CD4-positive, alpha-beta T cell treated with Interleukin-4 for 1 hour (primary cell): ENCODE measurements at regions not wholly inside any gene's neighbourhood (a gene's known extent, or its start where the extent isn't known, plus 50 kb on each side); places are given as distances from the start of the nearest gene placed in this dataset.
A peak's percentile ranks its signal among the peaks of the same experiment; 100 is the strongest.
"Not testable (repeated sequence)": the region's sequence is repeated elsewhere in the genome, so short reads cannot be mapped to it uniquely, and the experiment has no call there.

ENCODE experiments used
- DNase-seq, 2 donors: peaks; one replicate each; pipeline ENCODE4 v3.0.0-alpha.2; 2020 to 2022

- DNase-seq, result no peak
Observed at GRCh38 chr4:3867403-3868100, 101.4 kb downstream of the ADRA2C start.

GRCh38 chr4:3868211-3869173 lies 102.3 kb downstream of the ADRA2C start:
- no peak for DNase-seq

DNA sequence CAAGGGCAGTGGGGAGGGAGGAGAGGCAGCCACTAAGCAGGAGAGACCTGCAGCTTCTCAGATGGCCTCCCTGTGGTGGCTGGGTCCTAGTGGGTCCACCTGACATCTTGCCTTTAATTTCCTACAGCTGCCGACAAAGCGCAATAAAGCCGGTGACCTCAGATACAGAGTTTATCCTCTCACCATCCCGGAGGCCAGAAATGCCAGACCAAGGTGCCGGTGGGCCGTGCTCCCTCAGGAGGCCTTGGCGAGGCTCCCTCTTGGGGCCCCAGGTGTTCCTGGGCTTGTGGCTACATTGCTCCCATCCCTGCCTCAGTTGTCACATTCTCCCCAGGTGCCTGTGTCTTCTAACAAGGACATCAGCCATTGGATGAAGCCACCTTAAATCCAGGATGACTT lies 103.0 kb downstream of the ADRA2C start:
- no peak for DNase-seq

GRCh38 chr4:3869661-3870566 lies 103.7 kb downstream of the ADRA2C start:
- DNase-seq, result no peak

GRCh38 chr4:3870567-3870962 lies 104.4 kb downstream of the ADRA2C start:
- no peak for DNase-seq

DNA sequence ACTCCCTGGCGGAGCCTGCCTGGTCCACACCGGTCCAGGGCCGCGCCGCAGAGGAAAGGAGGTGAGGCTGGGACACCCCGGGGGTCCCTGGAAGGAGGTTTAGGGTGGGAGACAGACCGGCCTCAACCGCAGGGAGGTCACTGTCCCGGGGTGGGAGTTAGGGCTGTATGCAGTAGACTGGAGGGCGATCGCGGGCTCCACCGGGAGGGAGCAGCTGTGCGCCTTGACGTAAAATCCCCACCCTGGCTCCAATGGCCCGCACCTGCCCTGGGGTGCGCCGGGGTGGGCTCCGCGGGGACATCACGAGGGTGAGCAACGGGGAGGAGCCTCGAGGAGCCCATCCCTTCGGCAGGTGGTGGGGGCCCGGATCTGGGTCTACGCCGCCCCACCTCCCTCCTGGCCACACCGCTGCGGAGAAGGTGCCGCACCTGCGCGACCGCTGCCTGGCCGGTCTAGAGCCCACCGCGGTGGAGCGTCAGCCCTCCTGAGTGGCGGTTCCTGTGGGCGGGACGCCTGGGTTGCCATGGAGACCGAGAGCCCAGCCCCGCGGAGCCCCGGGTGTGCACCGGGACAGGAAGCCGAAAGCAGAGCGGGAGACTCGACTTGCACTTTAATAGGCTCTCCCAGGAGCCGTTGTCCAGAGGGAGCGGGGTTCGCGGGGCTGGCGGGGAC lies 105.1 kb downstream of the ADRA2C start:
- peak in 1 of 2 donors; percentile 17 for DNase-seq

DNA sequence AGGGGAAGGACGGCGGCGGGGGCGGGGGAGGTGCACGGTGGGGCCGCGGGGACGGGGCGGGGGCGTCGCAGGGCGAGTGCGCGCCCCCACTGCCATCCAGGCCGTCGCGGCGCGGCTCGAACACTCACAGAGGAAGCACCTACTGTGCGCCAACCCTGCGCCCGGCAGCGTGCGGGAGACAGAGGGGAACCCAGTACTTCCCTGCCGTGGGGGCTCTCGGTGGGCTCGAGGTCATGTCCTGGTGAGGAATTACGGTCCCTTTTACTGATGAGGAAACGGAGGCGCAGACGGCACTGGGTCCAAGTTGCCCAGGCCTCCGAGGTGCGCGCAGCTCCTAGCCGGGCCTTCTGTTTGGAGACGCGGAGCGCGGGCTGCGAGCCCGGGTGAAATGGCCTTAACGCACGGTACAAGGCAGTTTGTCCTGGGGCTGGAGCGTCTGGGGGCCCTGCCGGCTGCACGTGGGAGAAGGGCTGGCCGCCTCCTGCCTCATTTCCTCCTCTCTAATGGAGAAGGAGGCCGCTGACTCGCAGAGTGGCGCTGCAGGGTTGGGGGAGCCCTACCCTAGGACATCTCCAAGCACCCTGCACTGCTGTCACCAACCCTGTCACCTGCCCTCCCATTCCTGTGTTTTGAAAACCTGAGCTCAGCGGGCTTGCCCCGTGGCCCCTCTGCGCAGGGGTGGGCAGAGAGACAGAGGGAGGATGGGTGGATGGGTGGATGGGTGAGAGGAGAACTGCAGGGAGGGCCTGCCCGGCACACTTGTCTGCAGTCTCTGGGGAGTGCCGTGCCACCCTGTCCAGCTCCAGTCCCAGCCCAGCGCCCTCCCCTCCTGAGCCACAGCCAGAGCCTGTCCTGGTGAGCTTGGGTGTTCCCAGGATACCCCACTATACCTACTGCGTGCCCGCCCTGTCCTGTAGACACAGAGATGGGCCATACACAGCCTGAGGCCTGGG lies 106.0 kb downstream of the ADRA2C start:
- DNase-seq, result no peak

DNA sequence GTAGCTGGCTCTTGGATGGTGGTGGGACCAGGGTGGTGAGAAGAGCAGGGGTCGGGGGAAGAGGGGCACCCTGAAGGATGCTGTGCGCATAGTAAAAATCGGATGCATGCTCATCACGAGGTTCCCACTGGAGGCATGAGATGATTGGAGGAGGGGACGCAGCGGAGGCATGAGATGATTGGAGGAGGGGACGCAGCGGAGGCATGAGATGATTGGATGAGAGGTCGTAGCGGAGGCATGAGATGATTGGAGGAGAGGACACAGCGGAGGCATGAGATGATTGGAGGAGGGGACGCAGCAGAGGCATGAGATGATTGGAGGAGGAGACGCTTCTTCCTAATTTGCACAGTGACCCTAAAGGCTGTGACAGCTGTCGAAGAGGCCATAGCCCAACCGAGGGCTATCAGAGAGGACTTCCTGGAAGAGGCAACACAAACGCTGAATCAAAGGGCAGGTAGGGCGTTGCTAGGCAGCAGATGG lies 106.7 kb downstream of the ADRA2C start:
- DNase-seq, result no peak

DNA sequence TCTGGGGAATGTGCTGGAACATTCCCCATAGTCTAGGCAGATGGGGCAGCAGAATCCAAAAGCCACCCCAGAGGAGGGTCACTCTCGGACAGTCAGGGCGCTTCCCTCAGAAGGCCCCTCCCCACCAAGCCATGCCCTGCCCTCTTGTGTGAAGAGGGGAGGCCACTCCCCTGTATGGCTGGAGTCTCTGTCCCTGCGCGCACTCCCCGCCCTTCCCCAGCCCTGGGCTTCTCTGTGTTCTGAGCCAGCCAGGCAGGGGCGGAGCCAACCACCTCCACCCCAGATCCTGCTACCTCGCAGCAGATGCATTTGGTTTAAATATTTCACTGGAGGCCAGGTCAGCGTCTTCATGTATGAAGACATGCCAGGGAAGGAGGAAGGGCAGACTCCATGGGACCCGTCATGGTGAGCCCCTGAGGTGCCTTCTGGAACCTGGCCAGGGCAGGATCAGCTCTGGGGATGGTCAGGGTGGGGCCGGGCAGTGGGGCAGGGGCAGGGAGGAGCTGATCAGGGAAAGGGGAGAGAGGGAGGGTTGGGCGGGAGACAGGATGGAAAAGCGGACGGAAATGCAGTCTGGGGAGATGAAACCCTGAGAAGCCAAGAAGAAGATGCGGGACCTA lies 107.3 kb downstream of the ADRA2C start:
- no peak for DNase-seq

DNA sequence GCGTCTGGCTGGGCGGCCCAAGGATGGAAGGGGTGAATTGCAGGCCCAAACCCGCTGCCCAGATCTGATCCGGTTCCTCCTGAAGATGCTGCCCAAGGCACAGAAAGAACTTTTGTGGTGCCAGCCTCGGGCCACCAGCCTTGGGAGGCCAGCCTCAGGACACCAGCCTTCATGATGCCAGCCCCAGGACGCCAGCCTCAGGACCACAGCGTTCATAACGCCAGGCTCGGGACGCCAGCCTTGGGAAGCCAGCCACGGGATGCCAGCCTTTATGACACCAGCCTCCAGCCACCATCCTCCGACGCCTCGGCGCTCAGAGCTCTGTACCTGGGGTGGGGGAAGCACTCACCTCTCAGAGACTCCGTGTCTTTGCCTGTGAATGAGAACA lies 107.8 kb downstream of the ADRA2C start:
- DNase-seq, result no peak

DNA sequence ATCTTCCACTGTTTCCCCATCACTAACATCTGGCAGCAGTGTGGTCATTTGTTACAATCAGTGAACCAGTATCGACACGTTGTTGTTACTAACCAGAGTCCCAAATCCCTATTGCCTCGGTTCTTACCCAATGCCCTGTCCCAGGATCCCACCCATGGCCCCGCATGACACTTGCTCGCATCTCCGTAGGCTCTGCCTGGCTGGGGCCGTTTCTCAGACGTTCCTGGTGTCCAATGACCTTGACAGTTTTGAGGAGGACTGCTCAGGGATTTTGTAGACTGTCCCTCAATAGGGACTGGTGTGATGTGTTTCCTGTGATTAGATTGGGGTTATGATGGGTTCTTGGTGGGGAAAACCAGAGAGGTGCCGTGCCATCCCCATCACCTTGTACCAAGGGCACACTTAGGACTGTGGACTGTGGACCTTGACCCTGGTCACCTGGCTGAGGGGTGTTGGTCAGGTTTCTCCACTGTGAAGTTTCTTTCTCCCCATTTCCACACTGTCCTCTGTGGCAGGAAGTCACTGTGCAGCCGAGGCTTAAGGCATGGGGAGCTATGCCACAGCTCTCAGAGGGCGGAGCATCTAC lies 108.4 kb downstream of the ADRA2C start:
- DNase-seq, result no peak

DNA sequence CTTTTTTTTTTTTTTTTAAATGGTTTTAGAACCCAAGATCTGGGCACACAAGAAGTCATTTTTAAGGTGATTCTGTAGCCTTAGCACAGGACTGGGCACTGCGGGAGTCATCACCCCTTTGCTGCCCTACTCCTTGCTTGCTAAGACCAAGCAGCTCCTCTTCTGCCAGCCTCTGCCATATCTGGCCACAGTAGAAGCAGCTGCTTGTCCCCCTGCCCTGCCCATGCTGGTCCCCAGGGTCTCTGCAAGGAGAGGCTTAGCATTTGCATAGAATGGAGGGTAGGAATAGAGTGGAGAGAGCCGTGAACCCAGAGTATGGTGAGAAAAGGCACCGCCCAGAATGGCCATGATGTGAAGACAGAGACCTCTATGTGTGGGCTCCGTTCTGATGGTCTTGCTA lies 109.3 kb downstream of the ADRA2C start:
- no peak for DNase-seq

GRCh38 chr4:3876057-3876845 lies 110.1 kb downstream of the ADRA2C start:
- DNase-seq, result not testable (repeated sequence)

GRCh38 chr4:3877236-3877635 lies 111.1 kb downstream of the ADRA2C start:
- DNase-seq, result no peak

GRCh38 chr4:3877868-3878267 lies 111.7 kb downstream of the ADRA2C start:
- no peak for DNase-seq

DNA sequence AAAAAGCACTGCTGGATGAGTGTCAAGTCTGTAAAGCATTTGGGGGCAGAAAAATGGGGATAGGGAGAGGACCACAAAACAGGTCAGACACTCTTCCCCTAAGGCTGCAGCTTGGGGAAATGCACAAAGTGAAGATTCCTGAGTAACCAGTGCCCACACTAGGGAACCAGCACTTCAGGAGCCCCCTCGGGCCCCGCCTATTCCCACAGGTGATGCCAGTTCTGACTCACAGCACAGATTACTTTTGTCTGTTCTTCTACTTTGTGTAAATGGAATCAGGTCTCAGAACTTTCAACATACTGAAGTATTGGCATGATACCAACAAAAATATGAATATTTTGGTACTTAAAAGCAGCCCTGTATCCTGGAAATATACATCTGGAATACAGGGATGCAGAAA lies 112.5 kb downstream of the ADRA2C start:
- DNase-seq, result no peak

GRCh38 chr4:3879681-3880614 lies 113.8 kb downstream of the ADRA2C start:
- peak; percentile 45 to 48 for DNase-seq

- peak; percentile 64 to 66 for DNase-seq
Observed at GRCh38 chr4:3880615-3881120, 114.5 kb downstream of the ADRA2C start.
